ENCODE measurements at regions not wholly inside any gene's neighbourhood (a gene's known extent, or its start where the extent isn't known, plus 50 kb on each side); places are given as distances from the start of the nearest gene placed in this dataset.

GRCh38 chr15:36185438-36185837 lies 394.0 kb upstream of the CDIN1 start:
- no peak overlapping the region for H2BK5ac ChIP-seq (ENCODE audit: low read length)
- H2AFZ ChIP-seq (ENCODE audit: low read length): no peak overlapping the region
- H2BK12ac ChIP-seq (ENCODE audit: low read length): no peak overlapping the region
- H4K8ac ChIP-seq (ENCODE audit: low read depth, low read length): no peak overlapping the region
- no peak overlapping the region for H3K4ac ChIP-seq (ENCODE audit: low read length)
- H3K9me3 ChIP-seq (replicated peaks in 1 of 2; ENCODE audit: control insufficient read depth in 2 of 2, insufficient read depth in 1 of 2, low read depth in 1 of 2, low read length in 2 of 2): no peaks in the 10 kb centered on the region
- no peak overlapping the region for H3K4me2 ChIP-seq (ENCODE audit: insufficient read depth, low read length, poor library complexity, severe bottlenecking)
- H3K4me3 ChIP-seq (ENCODE audit: low read length in 2 of 2): no peak overlapping the region
- DNase-seq (ENCODE audit: low spot score): no peak
- H3K4me1 ChIP-seq (ENCODE audit: control insufficient read depth in 2 of 2, insufficient read depth in 1 of 2, low read depth in 1 of 2, low read length in 2 of 2): no peaks in the 10 kb centered on the region
- no peak overlapping the region for H2AK5ac ChIP-seq (ENCODE audit: low read depth, low read length)
- no peak overlapping the region for H2BK120ac ChIP-seq (ENCODE audit: low read depth, low read length)
- H3K27me3 ChIP-seq (ENCODE audit: control insufficient read depth in 3 of 3, insufficient read depth in 3 of 3, low read depth in 1 of 3, low read length in 3 of 3): no peaks in the 10 kb centered on the region
- H4K91ac ChIP-seq (ENCODE audit: low read depth, low read length, poor library complexity): no peak overlapping the region
- no peak overlapping the region for H3K18ac ChIP-seq (ENCODE audit: low read length)
- H2BK15ac ChIP-seq (ENCODE audit: low read length): no peak overlapping the region
- no CpG with 5 or more reads among the region's 1 CpG for WGBS, 2 donors (ENCODE audit: extremely low coverage in 2 of 2, insufficient read length in 2 of 2, insufficient replicate concordance in 1 of 2)
- H3K36me3 ChIP-seq (replicated peaks in 1 of 2; ENCODE audit: control insufficient read depth in 2 of 2, insufficient read depth in 2 of 2, low read length in 2 of 2): no peaks in the 10 kb centered on the region
- no peak overlapping the region for H3K14ac ChIP-seq (ENCODE audit: low read length)
- no peak overlapping the region for H3K27ac ChIP-seq (replicated peaks; ENCODE audit: low read length)
- H3K9ac ChIP-seq (ENCODE audit: low read depth, low read length, poor library complexity): no peak overlapping the region
- H3K79me1 ChIP-seq (ENCODE audit: low read depth, low read length): no peaks in the 10 kb centered on the region
- no peak overlapping the region for H3K23ac ChIP-seq (ENCODE audit: low read depth, low read length, poor library complexity)

- Histone ChIP-seq H3K4me3 (ENCODE audit: low read length in 2 of 2) (no peak overlapping the region), H2BK120ac (ENCODE audit: low read depth, low read length) (no peak overlapping the region), H3K9ac (ENCODE audit: low read depth, low read length, poor library complexity) (no peak overlapping the region), H3K4me2 (ENCODE audit: insufficient read depth, low read length, poor library complexity, severe bottlenecking) (no peak overlapping the region), H3K23ac (ENCODE audit: low read depth, low read length, poor library complexity) (no peak overlapping the region), H3K14ac (ENCODE audit: low read length) (no peak overlapping the region), H2BK15ac (ENCODE audit: low read length) (no peak overlapping the region), H3K9me3 (replicated peaks in 1 of 2; ENCODE audit: control insufficient read depth in 2 of 2, insufficient read depth in 1 of 2, low read depth in 1 of 2, low read length in 2 of 2) (no peaks in the 10 kb centered on the region), H2BK12ac (ENCODE audit: low read length) (no peak overlapping the region), H2AK5ac (ENCODE audit: low read depth, low read length) (no peak overlapping the region), H3K4ac (ENCODE audit: low read length) (no peak overlapping the region), H4K8ac (ENCODE audit: low read depth, low read length) (no peak overlapping the region), H2BK5ac (ENCODE audit: low read length) (no peak overlapping the region), H3K36me3 (replicated peaks in 1 of 2; ENCODE audit: control insufficient read depth in 2 of 2, insufficient read depth in 2 of 2, low read length in 2 of 2) (no peaks in the 10 kb centered on the region), H3K27me3 (ENCODE audit: control insufficient read depth in 3 of 3, insufficient read depth in 3 of 3, low read depth in 1 of 3, low read length in 3 of 3) (no peaks in the 10 kb centered on the region), H3K27ac (replicated peaks; ENCODE audit: low read length) (no peak overlapping the region), H3K79me1 (ENCODE audit: low read depth, low read length) (no peaks in the 10 kb centered on the region), H3K4me1 (ENCODE audit: control insufficient read depth in 2 of 2, insufficient read depth in 1 of 2, low read depth in 1 of 2, low read length in 2 of 2) (no peaks in the 10 kb centered on the region), H3K18ac (ENCODE audit: low read length) (no peak overlapping the region), H4K91ac (ENCODE audit: low read depth, low read length, poor library complexity) (no peak overlapping the region), H2AFZ (ENCODE audit: low read length) (no peak overlapping the region)
- no peak for DNase-seq (ENCODE audit: low spot score)
Observed at GRCh38 chr15:36185845-36186244, 393.6 kb upstream of the CDIN1 start.

GRCh38 chr15:36186376-36186775 lies 393.1 kb upstream of the CDIN1 start:
- no peaks in the 10 kb centered on the region for H3K9me3 ChIP-seq (replicated peaks in 1 of 2; ENCODE audit: control insufficient read depth in 2 of 2, insufficient read depth in 1 of 2, low read depth in 1 of 2, low read length in 2 of 2)
- no peak overlapping the region for H2AFZ ChIP-seq (ENCODE audit: low read length)
- no peak overlapping the region for H3K18ac ChIP-seq (ENCODE audit: low read length)
- H2AK5ac ChIP-seq (ENCODE audit: low read depth, low read length): no peak overlapping the region
- H2BK120ac ChIP-seq (ENCODE audit: low read depth, low read length): no peak overlapping the region
- no peak overlapping the region for H3K4me2 ChIP-seq (ENCODE audit: insufficient read depth, low read length, poor library complexity, severe bottlenecking)
- WGBS, 2 donors (ENCODE audit: extremely low coverage in 2 of 2, insufficient read length in 2 of 2, insufficient replicate concordance in 1 of 2): no CpG with 5 or more reads among the region's 1 CpG
- H3K27ac ChIP-seq (replicated peaks; ENCODE audit: low read length): no peak overlapping the region
- no peaks in the 10 kb centered on the region for H3K27me3 ChIP-seq (ENCODE audit: control insufficient read depth in 3 of 3, insufficient read depth in 3 of 3, low read depth in 1 of 3, low read length in 3 of 3)
- H3K9ac ChIP-seq (ENCODE audit: low read depth, low read length, poor library complexity): no peak overlapping the region
- H3K79me1 ChIP-seq (ENCODE audit: low read depth, low read length): no peaks in the 10 kb centered on the region
- H3K23ac ChIP-seq (ENCODE audit: low read depth, low read length, poor library complexity): no peak overlapping the region
- DNase-seq (ENCODE audit: low spot score): no peak
- no peak overlapping the region for H2BK12ac ChIP-seq (ENCODE audit: low read length)
- no peak overlapping the region for H3K4me3 ChIP-seq (ENCODE audit: low read length in 2 of 2)
- no peak overlapping the region for H3K4ac ChIP-seq (ENCODE audit: low read length)
- H3K14ac ChIP-seq (ENCODE audit: low read length): no peak overlapping the region
- no peak overlapping the region for H2BK5ac ChIP-seq (ENCODE audit: low read length)
- H4K8ac ChIP-seq (ENCODE audit: low read depth, low read length): no peak overlapping the region
- no peaks in the 10 kb centered on the region for H3K36me3 ChIP-seq (replicated peaks in 1 of 2; ENCODE audit: control insufficient read depth in 2 of 2, insufficient read depth in 2 of 2, low read length in 2 of 2)
- H4K91ac ChIP-seq (ENCODE audit: low read depth, low read length, poor library complexity): no peak overlapping the region
- H3K4me1 ChIP-seq (ENCODE audit: control insufficient read depth in 2 of 2, insufficient read depth in 1 of 2, low read depth in 1 of 2, low read length in 2 of 2): no peaks in the 10 kb centered on the region
- no peak overlapping the region for H2BK15ac ChIP-seq (ENCODE audit: low read length)

GRCh38 chr15:36191459-36191858 lies 388.0 kb upstream of the CDIN1 start:
- H4K8ac ChIP-seq (ENCODE audit: low read depth, low read length): no peak overlapping the region
- no peak overlapping the region for H3K27ac ChIP-seq (replicated peaks; ENCODE audit: low read length)
- no peak overlapping the region for H2AFZ ChIP-seq (ENCODE audit: low read length)
- H3K79me1 ChIP-seq (ENCODE audit: low read depth, low read length): no peaks in the 10 kb centered on the region
- no peaks in the 10 kb centered on the region for H3K4me1 ChIP-seq (ENCODE audit: control insufficient read depth in 2 of 2, insufficient read depth in 1 of 2, low read depth in 1 of 2, low read length in 2 of 2)
- no peak overlapping the region for H3K4ac ChIP-seq (ENCODE audit: low read length)
- H3K18ac ChIP-seq (ENCODE audit: low read length): no peak overlapping the region
- no peaks in the 10 kb centered on the region for H3K27me3 ChIP-seq (ENCODE audit: control insufficient read depth in 3 of 3, insufficient read depth in 3 of 3, low read depth in 1 of 3, low read length in 3 of 3)
- no peak overlapping the region for H2AK5ac ChIP-seq (ENCODE audit: low read depth, low read length)
- no peaks in the 10 kb centered on the region for H3K9me3 ChIP-seq (replicated peaks in 1 of 2; ENCODE audit: control insufficient read depth in 2 of 2, insufficient read depth in 1 of 2, low read depth in 1 of 2, low read length in 2 of 2)
- no peak overlapping the region for H3K9ac ChIP-seq (ENCODE audit: low read depth, low read length, poor library complexity)
- no peak overlapping the region for H3K23ac ChIP-seq (ENCODE audit: low read depth, low read length, poor library complexity)
- H2BK12ac ChIP-seq (ENCODE audit: low read length): no peak overlapping the region
- H2BK15ac ChIP-seq (ENCODE audit: low read length): no peak overlapping the region
- no peak overlapping the region for H3K4me2 ChIP-seq (ENCODE audit: insufficient read depth, low read length, poor library complexity, severe bottlenecking)
- no peaks in the 10 kb centered on the region for H3K36me3 ChIP-seq (replicated peaks in 1 of 2; ENCODE audit: control insufficient read depth in 2 of 2, insufficient read depth in 2 of 2, low read length in 2 of 2)
- DNase-seq (ENCODE audit: low spot score): no peak
- H2BK5ac ChIP-seq (ENCODE audit: low read length): no peak overlapping the region
- no peak overlapping the region for H3K4me3 ChIP-seq (ENCODE audit: low read length in 2 of 2)
- no peak overlapping the region for H4K91ac ChIP-seq (ENCODE audit: low read depth, low read length, poor library complexity)
- no peak overlapping the region for H2BK120ac ChIP-seq (ENCODE audit: low read depth, low read length)
- no peak overlapping the region for H3K14ac ChIP-seq (ENCODE audit: low read length)
